Erythroblast (primary cell): ENCODE measurements at regions not wholly inside any gene's neighbourhood (a gene's known extent, or its start where the extent isn't known, plus 50 kb on each side); places are given as distances from the start of the nearest gene placed in this dataset.

Experiments
- GATA1 ChIP-seq: IDR thresholded peaks from 2 replicates; pipeline ENCODE4 v1.6.1; 2011; ENCODE audit warnings: low read depth, mild to moderate bottlenecking, control low read depth, low read length, moderate library complexity
- POLR2A ChIP-seq: IDR thresholded peaks from 2 replicates; pipeline ENCODE4 v1.6.1; 2011; ENCODE audit warnings: mild to moderate bottlenecking, low read length

DNA sequence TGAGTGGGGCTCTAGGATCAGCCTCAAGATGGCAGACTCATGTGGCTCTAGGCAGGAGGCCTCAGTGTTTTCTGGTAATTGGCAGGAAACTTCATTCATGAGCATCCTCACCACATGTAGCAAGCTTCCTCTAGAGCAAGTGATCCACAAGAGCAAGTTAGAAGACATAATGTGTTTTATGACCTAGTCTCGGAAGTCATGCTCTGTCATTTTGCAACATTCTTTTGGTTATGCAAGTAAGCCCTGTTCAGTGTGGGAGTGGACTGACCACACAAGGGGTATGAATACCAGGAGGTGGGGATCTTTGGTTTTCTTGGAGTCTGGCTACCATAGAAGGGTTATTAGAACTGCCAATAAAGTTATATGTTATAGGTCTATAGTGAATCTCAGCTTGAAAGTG lies 66.8 kb upstream of the STK39 start:
- TF ChIP-seq POLR2A: no peak
- TF ChIP-seq GATA1: no peak
